HG03108 (cell line): ENCODE measurements at regions not wholly inside any gene's neighbourhood (a gene's known extent, or its start where the extent isn't known, plus 50 kb on each side); places are given as distances from the start of the nearest gene placed in this dataset.

Experiments used
- ATAC-seq: cut with Tn5 transposase; IDR thresholded peaks from one replicate; pipeline ENCODE4 v1.9.1; 2021; ENCODE audit warnings: moderate library complexity; ENCODE audit not compliant: unreplicated experiment

GRCh38 chr10:33819206-33819605 is 484.7 kb upstream of the NRP1 start:
- no peak for ATAC-seq

GRCh38 chr10:33818343-33818742 is 483.9 kb upstream of the NRP1 start:
- no peak for ATAC-seq

- no peak for ATAC-seq
These were observed 483.1 kb upstream of the NRP1 start for GRCh38 chr10:33817605-33818004.

- ATAC-seq = no peak
These were observed 481.3 kb upstream of the NRP1 start for GRCh38 chr10:33815776-33816175.

- no peak for ATAC-seq
These were observed 479.4 kb upstream of the NRP1 start for GRCh38 chr10:33813871-33814270.

GRCh38 chr10:33813415-33813814 is 478.9 kb upstream of the NRP1 start:
- no peak for ATAC-seq

GRCh38 chr10:33812586-33812985 is 478.1 kb upstream of the NRP1 start:
- ATAC-seq = no peak

- ATAC-seq = no peak
These were observed 476.5 kb upstream of the NRP1 start for GRCh38 chr10:33810986-33811385.

- ATAC-seq = no peak
These were observed 475.3 kb upstream of the NRP1 start for GRCh38 chr10:33809732-33810131.

- ATAC-seq = no peak
These were observed 474.0 kb upstream of the NRP1 start for GRCh38 chr10:33808475-33808874.

GRCh38 chr10:33807531-33808359 is 473.3 kb upstream of the NRP1 start:
- no peak for ATAC-seq

GRCh38 chr10:33805831-33806230 is 471.4 kb upstream of the NRP1 start:
- ATAC-seq = no peak

- no peak for ATAC-seq
These were observed 470.1 kb upstream of the NRP1 start for GRCh38 chr10:33804584-33804983.

GRCh38 chr10:33803248-33803647 is 468.8 kb upstream of the NRP1 start:
- ATAC-seq = no peak

GRCh38 chr10:33802566-33802965 is 468.1 kb upstream of the NRP1 start:
- ATAC-seq = no peak

GRCh38 chr10:33801705-33802104 is 467.2 kb upstream of the NRP1 start:
- no peak for ATAC-seq

- no peak for ATAC-seq
These were observed 466.5 kb upstream of the NRP1 start for GRCh38 chr10:33800986-33801385.

- no peak for ATAC-seq
These were observed 466.1 kb upstream of the NRP1 start for GRCh38 chr10:33800545-33800944.

GRCh38 chr10:33799944-33800323 is 465.5 kb upstream of the NRP1 start:
- no peak for ATAC-seq

GRCh38 chr10:33799281-33799943 is 464.9 kb upstream of the NRP1 start:
- no peak for ATAC-seq

- no peak for ATAC-seq
These were observed 464.3 kb upstream of the NRP1 start for GRCh38 chr10:33798754-33799153.

- ATAC-seq = no peak
These were observed 462.2 kb upstream of the NRP1 start for GRCh38 chr10:33796680-33797079.

- ATAC-seq = no peak
These were observed 461.1 kb upstream of the NRP1 start for GRCh38 chr10:33795529-33795928.
